HAP-1 (cell line): ENCODE measurements at regions not wholly inside any gene's neighbourhood (a gene's known extent, or its start where the extent isn't known, plus 50 kb on each side); places are given as distances from the start of the nearest gene placed in this dataset.

Experiments used
- DNase-seq, 2 experiments: peaks; one replicate each; pipeline ENCODE4 v3.0.0-alpha.2; 2016 to 2020; ENCODE audit warnings: low spot score in 2 of 2
- H3K27me3 ChIP-seq: fragments of 250-450 bp; sonication (Bioruptor Pico); 2 replicates; pipeline ENCODE4 v1.5.1; 2020; ENCODE audit warnings: low read depth, mild to moderate bottlenecking, moderate library complexity
- H3K36me3 ChIP-seq: fragments of 250-450 bp; sonication (Bioruptor Pico); replicated peaks from 2 replicates; pipeline ENCODE4 v1.5.1; 2020; ENCODE audit warnings: mild to moderate bottlenecking
- H3K4me1 ChIP-seq: fragments of 250-450 bp; sonication (Bioruptor Pico); 2 replicates; pipeline ENCODE4 v1.5.1; 2020; ENCODE audit warnings: mild to moderate bottlenecking
- H3K4me3 ChIP-seq: fragments of 250-450 bp; sonication (Bioruptor Pico); 2 replicates; pipeline ENCODE4 v1.5.1; 2020; ENCODE audit warnings: mild to moderate bottlenecking, moderate library complexity
- H3K9me3 ChIP-seq: fragments of 250-450 bp; sonication (Bioruptor Pico); 2 replicates; pipeline ENCODE4 v1.5.1; 2020; ENCODE audit warnings: mild to moderate bottlenecking, moderate library complexity
- in situ Hi-C: fragments of 300-500 bp; cut with MboI; formaldehyde crosslinking; loops from 3 replicates; pipeline ENCODE4 v1.14.3; 2020; ENCODE audit warnings: low sequenced_read_pairs, inconsistent platforms, mixed read lengths

DNA sequence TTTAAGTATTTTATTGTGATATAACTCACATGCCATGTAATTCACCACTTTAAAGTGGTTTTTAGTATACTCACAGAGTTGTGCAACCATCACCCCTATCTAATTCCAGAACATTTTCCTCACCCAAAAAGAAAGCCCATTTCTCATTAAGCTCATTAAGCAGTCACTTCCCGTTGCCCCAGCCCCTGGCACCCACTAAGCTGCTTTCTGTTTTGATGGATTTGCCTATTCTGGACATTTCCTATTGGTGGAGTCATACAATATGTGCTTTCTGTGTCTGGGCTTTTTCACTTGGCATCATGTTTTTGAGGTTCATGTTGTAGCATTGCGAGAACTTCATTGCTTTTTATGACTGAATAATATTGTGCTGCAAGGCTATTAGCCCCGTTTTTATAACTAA, 66.0 kb downstream of the ARL6IP4 start:
- in situ Hi-C loops, result no loop called here
- Histone ChIP-seq H3K4me3 (no peak overlapping the region), H3K27me3 (no peaks in the 10 kb centered on the region), H3K36me3 (no peaks in the 10 kb centered on the region), H3K9me3 (no peaks in the 10 kb centered on the region), H3K4me1 (no peaks in the 10 kb centered on the region)
- no peak for DNase-seq

- Histone ChIP-seq H3K9me3 (no peaks in the 10 kb centered on the region), H3K4me3 (no peak overlapping the region), H3K4me1 (no peaks in the 10 kb centered on the region), H3K36me3 (no peaks in the 10 kb centered on the region), H3K27me3 (no peaks in the 10 kb centered on the region)
- in situ Hi-C loops, result no loop called here
- no peak for DNase-seq
Observed at GRCh38 chr12:123045678-123046077, 65.2 kb downstream of the ARL6IP4 start.

DNA sequence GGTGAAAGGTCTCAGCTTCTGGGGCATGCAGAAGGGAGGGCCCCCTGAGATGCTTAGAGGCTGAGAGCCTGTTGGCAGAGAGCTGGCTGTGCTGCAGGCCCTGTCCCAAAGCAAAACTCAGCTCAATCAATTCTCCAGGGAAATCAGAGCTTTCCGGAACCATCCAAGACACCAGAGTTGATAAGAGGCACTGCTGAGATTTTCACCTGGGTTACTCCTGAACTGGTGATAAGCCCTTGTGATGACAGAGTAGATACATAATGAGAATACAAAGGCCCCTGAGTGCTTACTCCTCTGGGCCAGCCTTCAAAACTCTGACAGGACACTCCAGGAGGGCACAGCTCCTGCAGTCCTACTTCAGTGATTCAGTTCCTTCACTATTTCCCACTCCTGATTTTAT, 63.9 kb downstream of the ARL6IP4 start:
- Histone ChIP-seq H3K4me1 (no peaks in the 10 kb centered on the region), H3K36me3 (no peaks in the 10 kb centered on the region), H3K27me3 (no peaks in the 10 kb centered on the region), H3K4me3 (no peak overlapping the region), H3K9me3 (no peaks in the 10 kb centered on the region)
- in situ Hi-C loops, result no loop called here
- no peak for DNase-seq

GRCh38 chr12:123043536-123044001, 63.1 kb downstream of the ARL6IP4 start:
- in situ Hi-C loops, result no loop called here
- Histone ChIP-seq H3K9me3 (no peaks in the 10 kb centered on the region), H3K27me3 (no peaks in the 10 kb centered on the region), H3K4me1 (no peaks in the 10 kb centered on the region), H3K4me3 (no peak overlapping the region), H3K36me3 (no peaks in the 10 kb centered on the region)
- DNase-seq, result peak in 1 of 2 experiments; percentile 66

GRCh38 chr12:123042833-123043232, 62.4 kb downstream of the ARL6IP4 start:
- DNase-seq, result no peak
- Histone ChIP-seq H3K36me3 (no peaks in the 10 kb centered on the region), H3K27me3 (no peaks in the 10 kb centered on the region), H3K9me3 (no peaks in the 10 kb centered on the region), H3K4me1 (no peaks in the 10 kb centered on the region), H3K4me3 (no peak overlapping the region)
- in situ Hi-C loops, result no loop called here

GRCh38 chr12:123041811-123042655, 61.6 kb downstream of the ARL6IP4 start:
- H3K4me3 ChIP-seq, result no peak overlapping the region
- H3K27me3 ChIP-seq, result no peaks in the 10 kb centered on the region
- H3K36me3 ChIP-seq, result no peaks in the 10 kb centered on the region
- H3K4me1 ChIP-seq, result no peaks in the 10 kb centered on the region
- no peaks in the 10 kb centered on the region for H3K9me3 ChIP-seq
- in situ Hi-C loops, result no loop called here
- no peak for DNase-seq

DNA sequence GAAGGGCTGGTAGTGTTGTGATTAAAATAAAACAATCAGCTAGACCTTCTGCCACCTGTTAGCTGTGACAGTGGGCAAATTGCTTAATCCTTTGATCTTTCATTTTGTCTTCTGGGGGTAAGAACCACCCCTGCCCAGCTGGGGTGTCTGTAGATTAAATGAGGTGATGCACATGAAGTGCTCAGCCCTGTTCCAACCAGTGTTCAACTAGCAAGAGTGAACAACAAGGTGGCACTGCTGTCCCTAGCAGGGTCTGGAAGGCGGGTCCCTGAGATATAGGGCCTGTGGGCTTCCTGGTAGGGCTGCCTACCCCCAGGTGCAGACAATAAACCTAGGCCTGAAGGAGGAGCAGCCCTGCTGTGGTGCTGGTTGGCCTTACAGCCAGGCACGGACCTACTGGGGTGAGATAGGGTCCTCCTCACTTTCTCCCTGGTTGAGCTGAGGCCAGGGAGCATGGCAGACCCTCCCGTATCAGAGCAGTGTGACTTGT, 60.6 kb downstream of the ARL6IP4 start:
- no peak for DNase-seq
- Histone ChIP-seq H3K9me3 (no peaks in the 10 kb centered on the region), H3K27me3 (no peaks in the 10 kb centered on the region), H3K4me3 (no peak overlapping the region), H3K36me3 (no peaks in the 10 kb centered on the region), H3K4me1 (no peaks in the 10 kb centered on the region)
- in situ Hi-C loops, result no loop called here

GRCh38 chr12:123040106-123040505, 59.6 kb downstream of the ARL6IP4 start:
- Histone ChIP-seq H3K4me1 (no peaks in the 10 kb centered on the region), H3K27me3 (no peaks in the 10 kb centered on the region), H3K4me3 (no peak overlapping the region), H3K9me3 (no peaks in the 10 kb centered on the region), H3K36me3 (no peaks in the 10 kb centered on the region)
- in situ Hi-C loops, result no loop called here
- DNase-seq, result no peak

DNA sequence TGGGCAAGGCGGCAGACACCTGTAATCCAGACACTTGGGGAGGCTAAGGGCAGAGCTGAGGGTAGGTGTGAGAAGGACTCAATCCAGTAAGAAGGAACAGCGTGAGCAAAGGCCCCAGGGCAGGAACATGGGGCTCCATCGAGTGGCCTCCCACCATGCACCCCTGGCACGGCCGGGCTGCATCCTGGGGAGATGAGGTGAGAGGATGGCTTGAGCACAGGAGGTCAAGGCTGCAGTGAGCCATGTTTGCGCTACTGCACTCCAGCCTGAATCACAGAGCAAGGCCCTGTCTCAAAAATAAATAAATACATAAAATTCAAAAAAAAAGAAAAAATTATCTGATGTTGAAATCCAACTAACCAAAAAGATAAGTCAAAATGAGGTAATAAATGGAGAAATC, 58.5 kb downstream of the ARL6IP4 start:
- in situ Hi-C loops, result no loop called here
- no peaks in the 10 kb centered on the region for H3K27me3 ChIP-seq
- no peaks in the 10 kb centered on the region for H3K4me1 ChIP-seq
- H3K4me3 ChIP-seq, result no peak overlapping the region
- no peak for DNase-seq
- H3K9me3 ChIP-seq, result no peaks in the 10 kb centered on the region
- H3K36me3 ChIP-seq, result no peaks in the 10 kb centered on the region

GRCh38 chr12:123038486-123038885, 58.0 kb downstream of the ARL6IP4 start:
- Histone ChIP-seq H3K27me3 (no peaks in the 10 kb centered on the region), H3K4me1 (no peaks in the 10 kb centered on the region), H3K9me3 (no peaks in the 10 kb centered on the region), H3K4me3 (no peak overlapping the region), H3K36me3 (no peaks in the 10 kb centered on the region)
- in situ Hi-C loops, result no loop called here
- DNase-seq, result no peak

GRCh38 chr12:123037791-123038190, 57.3 kb downstream of the ARL6IP4 start:
- H3K4me1 ChIP-seq, result no peaks in the 10 kb centered on the region
- in situ Hi-C loops, result no loop called here
- H3K27me3 ChIP-seq, result no peaks in the 10 kb centered on the region
- H3K4me3 ChIP-seq, result no peak overlapping the region
- no peaks in the 10 kb centered on the region for H3K9me3 ChIP-seq
- no peak for DNase-seq
- no peaks in the 10 kb centered on the region for H3K36me3 ChIP-seq

- H3K4me3 ChIP-seq, result no peak overlapping the region
- DNase-seq, result no peak
- in situ Hi-C loops, result no loop called here
- H3K27me3 ChIP-seq, result no peaks in the 10 kb centered on the region
- H3K9me3 ChIP-seq, result no peaks in the 10 kb centered on the region
- H3K36me3 ChIP-seq, result no peaks in the 10 kb centered on the region
- no peaks in the 10 kb centered on the region for H3K4me1 ChIP-seq
Observed at GRCh38 chr12:123036466-123037285, 56.2 kb downstream of the ARL6IP4 start.

DNA sequence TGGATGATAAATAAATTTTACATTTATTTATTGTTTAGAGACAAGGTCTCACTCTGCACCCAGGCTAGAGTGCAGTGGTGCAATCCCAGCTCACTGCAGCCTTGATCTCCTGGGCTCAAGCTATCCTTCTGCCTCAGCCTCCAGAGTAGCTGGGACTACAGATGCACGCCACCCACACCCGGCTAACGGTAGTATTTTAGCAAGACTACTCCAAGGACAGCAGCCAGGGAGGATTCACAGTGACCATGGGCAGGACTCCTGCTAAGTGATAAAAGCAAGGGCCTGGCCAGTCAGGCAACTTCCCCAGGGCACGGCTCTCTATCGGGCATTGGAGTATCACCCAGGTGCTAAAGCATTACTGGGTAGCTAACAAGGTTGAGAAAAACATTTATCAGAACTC, 55.4 kb downstream of the ARL6IP4 start:
- no peak for DNase-seq
- Histone ChIP-seq H3K4me3 (no peak overlapping the region), H3K27me3 (no peaks in the 10 kb centered on the region), H3K9me3 (no peaks in the 10 kb centered on the region), H3K36me3 (no peaks in the 10 kb centered on the region), H3K4me1 (no peaks in the 10 kb centered on the region)
- in situ Hi-C loops, result no loop called here

DNA sequence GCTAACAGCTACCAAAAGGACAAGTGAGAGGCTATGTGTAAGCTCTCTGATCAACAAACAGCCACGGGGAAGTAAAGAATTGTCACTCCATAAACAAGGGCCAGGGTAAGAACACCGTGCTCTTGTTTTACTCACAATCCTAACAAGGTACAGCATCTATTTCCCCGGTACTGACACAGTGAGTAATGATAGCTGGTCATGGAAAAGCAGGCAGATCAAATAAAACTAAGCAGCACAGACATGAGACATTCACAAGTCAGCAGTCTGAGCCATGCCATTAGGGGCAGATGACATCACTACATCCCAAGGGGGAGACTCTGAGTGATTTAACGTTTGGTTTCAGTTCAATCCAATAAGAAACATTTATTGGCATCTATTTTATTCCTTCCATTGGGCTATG, 54.4 kb downstream of the ARL6IP4 start:
- Histone ChIP-seq H3K36me3 (no peaks in the 10 kb centered on the region), H3K4me1 (no peaks in the 10 kb centered on the region), H3K4me3 (no peak overlapping the region), H3K27me3 (no peaks in the 10 kb centered on the region), H3K9me3 (no peaks in the 10 kb centered on the region)
- in situ Hi-C loops, result no loop called here
- no peak for DNase-seq
